Astrocyte of the spinal cord (primary cell): ENCODE measurements at regions not wholly inside any gene's neighbourhood (a gene's known extent, or its start where the extent isn't known, plus 50 kb on each side); places are given as distances from the start of the nearest gene placed in this dataset.
A peak's percentile ranks its signal among the peaks of the same experiment; 100 is the strongest.

Experiments
- DNase-seq: peaks from one replicate; pipeline ENCODE4 v3.0.0; 2011; ENCODE audit warnings: low read depth, low spot score
- H3K4me3 ChIP-seq: 2 replicates; pipeline ENCODE4 v1.5.1; 2011; ENCODE audit warnings: low read depth, mild to moderate bottlenecking, low read length, moderate library complexity
- in situ Hi-C: cut with HindIII; loops from 2 replicates; pipeline ENCODE4 v1.10.0; 2017; ENCODE audit warnings: low sequenced_read_pairs
- TF ChIP-seq, protein P1 (sequence below): IDR thresholded peaks from 2 replicates; pipeline ENCODE4 v1.5.1; 2012; ENCODE audit warnings: low read depth, mild to moderate bottlenecking, low read length, inconsistent platforms

DNA sequence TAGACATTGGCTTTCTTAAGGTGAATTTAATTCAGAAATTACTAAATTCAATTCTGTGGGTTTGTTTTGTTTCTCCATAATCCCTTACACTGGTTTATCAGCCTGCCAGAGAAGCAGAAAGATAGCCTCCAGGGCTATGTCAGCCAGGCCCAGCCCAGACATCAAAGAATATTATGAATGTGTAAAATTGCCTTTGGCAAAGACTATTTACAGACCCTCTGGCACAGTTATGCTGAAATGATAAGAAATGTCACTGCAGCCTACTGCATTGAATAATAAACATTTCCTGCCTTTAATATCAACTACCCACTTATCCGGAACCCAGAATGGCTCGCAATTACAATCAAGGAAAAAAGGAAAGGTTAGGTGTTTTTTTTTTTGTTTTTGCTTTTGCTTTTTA, 562.5 kb upstream of the LRRC4C start:
- TF ChIP-seq, protein P1, sequence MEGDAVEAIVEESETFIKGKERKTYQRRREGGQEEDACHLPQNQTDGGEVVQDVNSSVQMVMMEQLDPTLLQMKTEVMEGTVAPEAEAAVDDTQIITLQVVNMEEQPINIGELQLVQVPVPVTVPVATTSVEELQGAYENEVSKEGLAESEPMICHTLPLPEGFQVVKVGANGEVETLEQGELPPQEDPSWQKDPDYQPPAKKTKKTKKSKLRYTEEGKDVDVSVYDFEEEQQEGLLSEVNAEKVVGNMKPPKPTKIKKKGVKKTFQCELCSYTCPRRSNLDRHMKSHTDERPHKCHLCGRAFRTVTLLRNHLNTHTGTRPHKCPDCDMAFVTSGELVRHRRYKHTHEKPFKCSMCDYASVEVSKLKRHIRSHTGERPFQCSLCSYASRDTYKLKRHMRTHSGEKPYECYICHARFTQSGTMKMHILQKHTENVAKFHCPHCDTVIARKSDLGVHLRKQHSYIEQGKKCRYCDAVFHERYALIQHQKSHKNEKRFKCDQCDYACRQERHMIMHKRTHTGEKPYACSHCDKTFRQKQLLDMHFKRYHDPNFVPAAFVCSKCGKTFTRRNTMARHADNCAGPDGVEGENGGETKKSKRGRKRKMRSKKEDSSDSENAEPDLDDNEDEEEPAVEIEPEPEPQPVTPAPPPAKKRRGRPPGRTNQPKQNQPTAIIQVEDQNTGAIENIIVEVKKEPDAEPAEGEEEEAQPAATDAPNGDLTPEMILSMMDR = no peak
- no peak for DNase-seq
- no peak overlapping the region for H3K4me3 ChIP-seq
- in situ Hi-C loops = no loop called here

DNA sequence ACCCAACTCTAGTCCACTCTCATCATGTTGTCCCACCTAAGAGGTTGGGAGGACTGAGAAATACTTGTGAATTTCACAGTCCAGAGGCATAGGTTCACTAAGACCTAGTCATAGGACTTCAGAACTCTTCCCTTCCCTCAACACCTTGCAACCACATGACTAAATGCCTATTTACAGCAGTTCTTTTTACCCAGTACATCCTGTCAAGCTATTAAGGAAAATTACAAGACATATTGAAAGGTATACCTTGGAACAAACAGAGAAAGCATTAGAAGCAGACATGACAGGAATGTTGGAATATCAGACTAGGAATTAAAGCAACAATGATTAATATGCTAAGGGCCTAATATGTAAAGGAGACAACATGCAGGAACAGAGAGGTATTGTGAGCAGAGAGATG, 563.8 kb upstream of the LRRC4C start:
- TF ChIP-seq, protein P1 = no peak
- no peak overlapping the region for H3K4me3 ChIP-seq
- DNase-seq = no peak
- in situ Hi-C loops = no loop called here

DNA sequence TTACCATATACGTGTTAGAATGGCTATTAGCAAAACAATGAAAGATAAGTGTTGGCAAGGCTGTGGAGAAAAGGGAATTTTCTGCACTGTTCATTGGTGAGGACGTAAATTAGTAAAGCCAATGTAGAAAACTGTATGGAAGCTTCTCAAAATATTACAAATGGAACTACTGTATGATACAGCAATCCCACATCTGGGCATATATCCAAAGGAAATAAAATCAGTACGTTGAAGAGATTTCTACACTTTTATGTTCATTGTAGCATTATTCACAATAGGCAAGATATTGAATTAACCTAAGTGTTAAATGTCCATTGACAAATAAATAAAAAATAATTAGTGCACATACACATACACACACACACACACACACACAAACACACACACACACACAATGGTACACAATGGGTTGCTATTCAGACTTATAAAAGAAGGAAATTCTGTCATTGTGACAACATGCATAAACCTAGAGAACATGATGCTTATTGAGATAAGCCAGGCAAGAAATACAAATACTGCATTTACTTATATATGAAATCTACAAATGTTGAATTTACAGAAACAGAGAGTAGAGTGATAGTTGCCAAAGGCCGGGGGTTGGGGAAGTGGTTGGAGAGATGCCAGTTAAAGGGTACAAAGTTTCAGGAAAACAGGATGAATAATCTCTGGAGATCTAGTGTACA, 565.8 kb upstream of the LRRC4C start:
- TF ChIP-seq, protein P1 = no peak
- in situ Hi-C loops = no loop called here
- peak; percentile 23 for DNase-seq
- no peak overlapping the region for H3K4me3 ChIP-seq

DNA sequence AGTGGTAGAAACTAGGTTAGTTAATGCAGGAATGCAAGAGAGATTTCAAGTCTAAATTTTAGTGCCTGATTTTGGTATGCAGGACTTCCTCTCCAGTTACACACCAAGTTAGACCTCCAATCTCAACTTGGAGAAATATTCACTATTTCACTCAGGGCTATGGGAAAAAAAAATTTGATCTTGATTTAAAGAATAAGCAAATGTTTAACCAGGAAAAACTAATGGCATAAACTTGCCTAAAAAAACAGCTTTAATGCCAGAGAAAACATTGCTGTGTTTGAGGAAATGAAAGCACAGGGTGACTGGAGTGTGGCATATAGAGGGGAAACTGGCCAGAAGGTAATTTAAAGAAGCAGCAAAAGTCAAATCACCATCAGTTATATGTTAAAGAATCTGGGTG, 575.4 kb upstream of the LRRC4C start:
- H3K4me3 ChIP-seq = no peak overlapping the region
- DNase-seq = no peak
- in situ Hi-C loops = no loop called here
- TF ChIP-seq, protein P1 = no peak

DNA sequence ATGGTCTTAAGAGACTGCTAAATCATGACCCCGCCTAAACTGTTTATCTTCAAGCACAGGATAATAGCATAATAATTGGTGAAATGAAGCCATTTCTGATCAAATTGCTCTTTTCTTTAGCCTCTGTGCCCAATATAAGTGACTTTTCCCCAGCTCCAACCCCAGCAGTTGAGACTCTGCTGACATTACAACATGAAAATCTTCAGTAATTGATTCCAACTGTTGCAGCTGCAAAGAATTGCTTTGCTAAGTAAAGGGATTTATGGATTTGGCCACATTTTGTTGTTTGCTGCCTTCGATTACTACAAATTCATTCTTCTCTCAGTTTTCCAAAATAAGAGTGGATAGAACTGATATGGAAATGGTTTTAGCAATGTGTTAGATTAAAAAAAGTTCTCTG, 576.7 kb upstream of the LRRC4C start:
- in situ Hi-C loops = no loop called here
- no peak for DNase-seq

DNA sequence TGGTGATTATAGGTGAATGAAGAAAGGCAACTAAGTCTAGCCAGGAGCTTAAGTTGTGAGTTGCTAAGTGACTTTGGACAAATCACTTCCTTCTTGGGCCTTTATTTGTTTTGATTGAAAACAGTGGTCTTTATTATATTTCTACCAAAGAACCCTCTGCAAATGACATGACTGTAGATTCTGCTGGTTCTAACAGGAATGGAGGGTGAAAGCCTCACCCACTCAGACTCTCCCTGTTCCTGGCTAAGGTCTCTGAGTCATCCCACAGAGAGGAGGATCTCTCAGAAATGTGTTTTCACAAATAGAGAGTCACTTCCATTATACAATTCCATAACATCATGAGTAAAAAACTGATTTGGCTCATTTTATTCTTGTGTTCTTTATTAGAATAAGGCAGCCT, 583.9 kb upstream of the LRRC4C start:
- no peak overlapping the region for H3K4me3 ChIP-seq
- in situ Hi-C loops = no loop called here
- peak; percentile 53 for DNase-seq
- TF ChIP-seq, protein P1 = no peak

More for the DNA sequence above, 576.7 kb upstream of the LRRC4C start:
- TF ChIP-seq, protein P1 = no peak
- no peak overlapping the region for H3K4me3 ChIP-seq
